HG03571 (cell line): ENCODE measurements at regions not wholly inside any gene's neighbourhood (a gene's known extent, or its start where the extent isn't known, plus 50 kb on each side); places are given as distances from the start of the nearest gene placed in this dataset.

Experiments used
- ATAC-seq: cut with Tn5 transposase; IDR thresholded peaks from one replicate; pipeline ENCODE4 v1.9.1; 2021; ENCODE audit not compliant: unreplicated experiment

DNA sequence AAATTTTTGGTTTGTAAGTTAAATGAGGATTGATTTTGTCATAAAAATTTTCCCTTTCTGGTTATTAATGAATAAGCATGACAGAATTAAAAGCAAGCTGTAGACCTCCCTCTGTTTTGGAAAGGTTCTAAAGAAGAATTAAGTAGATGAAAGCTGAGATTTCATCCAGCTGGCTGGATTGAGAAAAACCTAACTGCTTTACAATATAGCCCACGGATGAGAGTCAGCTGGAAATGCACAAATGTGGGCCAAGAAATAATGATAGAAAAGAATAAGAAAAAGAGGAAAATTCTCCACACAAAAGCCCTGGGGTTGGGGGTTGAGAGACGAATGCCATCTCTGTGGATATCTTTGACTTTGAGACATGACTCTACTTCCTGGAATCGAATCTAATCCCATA, 631.6 kb downstream of the HDGFL1 start:
- ATAC-seq: no peak

DNA sequence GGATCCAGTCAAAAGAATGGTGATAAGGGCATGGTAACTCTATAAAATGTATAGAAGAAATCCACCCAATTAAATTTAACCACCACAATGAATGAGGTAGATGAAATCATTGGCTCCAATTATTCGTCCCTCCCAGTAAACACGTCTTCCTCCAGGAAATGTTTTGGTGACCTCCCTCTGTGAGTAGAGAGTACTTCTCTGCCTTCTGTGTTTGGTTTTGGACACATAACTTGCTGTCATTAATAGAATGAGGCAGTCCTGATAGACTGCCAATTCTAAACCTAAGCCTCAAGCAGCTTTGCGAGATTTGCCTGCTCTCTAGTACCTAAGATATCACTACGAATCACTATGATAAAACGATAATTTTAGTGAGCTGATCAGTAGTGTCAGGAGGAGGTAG, 632.8 kb downstream of the HDGFL1 start:
- ATAC-seq: no peak

DNA sequence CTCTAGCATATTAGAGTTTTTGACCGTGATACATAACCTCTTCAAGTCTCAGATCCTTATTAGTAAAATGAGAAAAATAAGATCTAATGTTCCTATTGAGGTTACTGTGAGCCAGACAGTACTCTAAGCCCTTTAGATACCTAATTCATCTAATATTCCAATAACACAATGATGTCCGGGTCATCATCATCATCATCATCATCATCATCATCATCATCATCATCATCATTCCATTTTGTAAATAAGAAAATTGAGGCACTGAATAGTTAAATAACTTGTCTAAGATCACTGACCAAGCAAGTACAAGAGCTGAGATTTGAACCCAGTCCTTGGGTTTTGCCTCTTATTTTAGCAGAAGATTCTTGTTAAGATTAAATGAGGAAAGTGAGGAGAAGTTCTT, 643.0 kb downstream of the HDGFL1 start:
- no peak for ATAC-seq

DNA sequence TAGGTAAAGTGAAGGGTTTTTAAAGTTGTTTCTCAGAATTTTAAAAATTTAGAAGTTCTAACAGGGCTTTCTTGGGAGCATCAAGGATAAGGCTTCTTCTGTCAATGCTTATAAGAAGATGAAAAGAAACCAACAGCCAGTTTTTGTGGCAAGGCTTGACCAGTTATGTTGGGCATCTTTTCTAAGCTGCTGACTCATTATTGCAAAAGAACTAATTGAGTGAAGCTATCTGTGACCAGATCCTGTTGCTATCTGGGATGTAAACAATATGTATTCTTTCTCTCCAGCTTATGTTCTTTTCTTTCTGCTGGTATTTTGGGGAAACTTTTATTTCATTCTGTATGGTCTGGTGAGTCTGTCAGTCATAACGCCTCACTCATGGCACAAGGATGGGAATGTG, 643.8 kb downstream of the HDGFL1 start:
- no peak for ATAC-seq

DNA sequence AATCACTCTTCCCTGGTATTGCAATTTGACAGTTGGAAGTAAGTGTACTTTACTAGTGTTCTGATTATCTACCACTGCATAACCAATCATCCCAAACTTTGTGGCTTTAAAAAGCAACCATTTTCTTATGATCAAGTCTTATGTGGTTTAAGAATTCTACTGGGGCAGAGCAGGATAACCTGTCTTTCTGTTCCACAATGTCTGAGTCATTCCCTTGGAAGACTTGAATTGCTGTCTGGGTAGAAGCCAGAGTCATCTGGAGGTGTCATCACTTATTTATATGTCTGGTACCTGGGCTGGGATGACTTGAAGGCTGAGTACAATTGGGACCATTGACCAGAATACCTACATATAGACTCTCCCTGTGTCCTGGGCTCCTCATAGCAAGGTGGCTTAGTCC, 644.3 kb downstream of the HDGFL1 start:
- no peak for ATAC-seq

DNA sequence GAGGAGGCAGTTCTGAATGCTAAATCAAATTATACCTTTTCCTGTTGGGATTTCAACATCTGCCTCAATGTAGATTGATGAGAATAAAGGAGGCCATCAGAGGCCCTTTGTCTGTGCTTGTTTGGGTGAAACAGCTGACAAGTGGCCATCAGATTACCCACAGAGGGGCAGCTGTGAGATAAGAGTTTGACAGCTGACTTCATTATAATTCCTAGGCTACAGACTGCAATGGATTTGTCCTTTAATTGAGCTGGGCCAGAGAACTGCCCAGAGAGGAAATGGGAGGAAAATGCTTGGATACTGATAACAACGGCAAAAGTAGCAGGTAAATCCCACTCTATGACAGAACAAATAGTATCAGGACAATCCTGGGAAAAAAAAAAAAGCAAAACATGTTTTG, 649.4 kb downstream of the HDGFL1 start:
- ATAC-seq: no peak

DNA sequence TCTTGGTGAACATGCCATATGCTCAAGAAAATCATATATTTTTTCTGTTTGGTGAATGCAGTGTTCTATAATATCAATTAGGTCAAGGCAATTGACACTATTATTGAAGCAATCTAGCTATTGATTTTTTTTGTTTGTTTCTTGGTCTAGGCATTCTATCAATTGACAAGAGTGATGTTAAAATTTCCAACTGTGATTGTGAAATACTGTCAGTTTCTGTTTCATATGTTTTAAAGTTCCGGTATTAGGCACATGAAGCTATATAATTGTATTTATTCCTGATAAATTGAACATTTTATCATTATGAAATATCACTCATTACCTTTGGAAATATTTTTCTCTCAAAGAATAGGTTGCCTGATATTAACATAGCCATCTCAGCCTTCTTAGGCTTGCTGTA, 653.4 kb downstream of the HDGFL1 start:
- ATAC-seq: no peak

DNA sequence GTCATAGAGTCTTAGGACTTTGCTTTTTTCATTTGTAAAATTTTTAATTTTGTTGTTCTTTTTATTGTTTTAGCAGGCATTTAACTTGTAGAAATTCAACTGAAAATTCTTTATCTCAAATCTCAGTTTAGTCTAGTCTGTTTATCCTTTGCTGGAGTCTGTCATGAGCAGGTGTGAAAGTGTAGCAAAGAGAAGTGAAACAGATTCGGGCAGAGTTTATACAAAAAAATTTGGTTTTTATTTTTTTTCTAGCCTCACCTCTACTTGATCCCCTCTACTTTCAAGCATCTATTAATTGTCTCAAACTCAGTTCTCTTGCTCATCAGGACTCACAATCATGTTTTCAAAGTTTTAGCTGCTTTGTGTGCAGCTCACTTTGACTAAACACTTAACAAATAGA, 655.2 kb downstream of the HDGFL1 start:
- no peak for ATAC-seq

DNA sequence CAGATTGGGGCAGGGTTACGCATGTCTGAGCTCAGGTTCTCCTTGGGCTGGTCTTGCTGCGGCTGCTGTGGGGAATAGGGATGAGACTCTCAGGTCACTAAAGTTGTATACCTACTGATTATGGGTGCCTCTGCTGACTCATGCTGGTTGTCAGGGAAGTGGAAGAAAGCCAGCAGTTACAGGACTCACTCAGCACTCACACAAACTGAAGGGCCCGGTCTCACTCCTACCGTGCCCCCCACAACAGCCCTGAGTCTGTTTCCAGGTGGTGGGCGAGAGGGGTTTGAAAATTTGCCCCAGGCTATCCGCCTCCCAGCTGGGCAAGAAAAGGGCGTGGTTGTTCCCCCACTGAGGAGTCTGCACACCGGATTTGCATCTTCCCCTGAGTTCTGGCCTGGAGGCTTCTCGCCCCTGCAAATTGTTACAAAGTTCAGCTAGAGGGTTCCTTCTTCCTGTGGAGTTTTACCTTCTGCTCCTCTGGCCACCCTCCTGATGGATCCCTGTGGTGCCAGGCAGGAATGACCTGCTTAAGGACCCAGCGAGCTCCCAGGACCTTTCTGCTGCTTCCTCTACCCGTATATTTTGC, 659.2 kb downstream of the HDGFL1 start:
- no peak for ATAC-seq

DNA sequence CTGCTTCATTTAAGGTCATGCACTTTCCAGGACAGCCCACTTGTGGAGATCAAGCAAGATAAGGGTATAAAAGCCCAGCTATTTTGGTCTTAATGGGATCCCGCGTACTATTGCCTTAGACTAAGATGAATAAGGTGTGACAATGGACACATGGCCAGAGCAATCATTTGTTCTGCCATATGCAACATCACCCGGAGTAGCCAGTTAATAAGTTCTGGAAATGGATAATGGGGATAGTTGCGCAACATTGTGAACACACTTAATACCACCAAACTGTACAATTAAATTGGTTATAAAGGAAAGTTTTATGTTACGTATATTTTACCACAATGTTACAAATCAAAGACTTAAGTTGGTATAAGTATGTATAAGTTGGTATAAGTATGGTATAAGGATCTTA, 674.5 kb downstream of the HDGFL1 start:
- no peak for ATAC-seq

DNA sequence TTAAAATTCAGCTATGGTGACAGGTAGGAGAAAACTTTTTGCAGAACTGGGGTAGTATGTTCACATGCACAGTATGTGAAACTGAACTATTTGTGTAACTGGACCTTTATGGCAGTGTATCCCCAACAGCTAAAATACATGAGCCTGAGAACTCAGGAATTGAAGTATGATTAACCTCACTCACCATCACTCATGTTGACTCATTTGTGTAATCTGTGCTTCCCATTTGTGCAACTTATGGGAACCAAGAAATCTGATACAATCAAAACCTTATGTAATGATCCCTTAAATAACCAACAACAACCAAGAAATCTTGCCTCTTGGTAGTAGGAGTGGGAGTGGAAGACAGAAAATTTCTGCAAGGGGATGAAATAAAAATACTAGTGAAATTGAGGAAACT, 674.9 kb downstream of the HDGFL1 start:
- no peak for ATAC-seq

DNA sequence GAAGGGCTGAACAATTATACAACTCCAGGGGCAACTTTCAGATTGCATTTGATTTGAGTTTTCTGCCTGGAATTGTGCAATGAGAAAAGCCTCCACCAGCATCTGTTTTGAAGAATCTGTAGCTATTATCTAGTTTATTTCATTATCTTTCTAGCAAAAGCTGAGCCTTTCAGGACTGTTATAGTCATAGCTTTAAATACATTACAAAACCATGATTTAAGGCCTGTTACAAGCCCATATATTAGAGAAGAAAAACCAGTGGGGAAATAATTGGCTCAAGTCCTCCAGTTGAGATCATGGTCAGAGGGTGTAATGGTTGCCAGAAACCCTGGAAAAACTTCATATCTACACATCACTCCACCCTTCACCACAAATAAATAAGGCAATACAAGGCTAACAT, 676.2 kb downstream of the HDGFL1 start:
- no peak for ATAC-seq

DNA sequence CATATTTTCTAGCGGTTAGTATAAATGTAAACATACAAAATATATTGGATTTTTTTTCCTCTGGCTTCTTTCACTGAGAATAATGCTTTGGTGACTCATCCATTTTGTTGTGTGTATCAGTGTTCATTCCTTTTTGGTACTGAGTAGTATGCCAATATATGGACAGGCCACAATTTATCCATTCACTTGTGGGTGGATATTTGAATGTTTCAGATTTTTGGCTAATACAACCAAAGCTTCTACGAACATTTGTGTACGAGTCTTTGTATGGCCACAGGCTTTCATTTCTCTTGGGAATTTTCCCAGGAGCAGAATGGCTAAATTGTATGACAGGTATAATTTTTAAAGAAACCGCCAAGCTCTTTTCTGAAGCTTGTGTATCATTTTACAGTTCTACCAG, 677.5 kb downstream of the HDGFL1 start:
- ATAC-seq: no peak

DNA sequence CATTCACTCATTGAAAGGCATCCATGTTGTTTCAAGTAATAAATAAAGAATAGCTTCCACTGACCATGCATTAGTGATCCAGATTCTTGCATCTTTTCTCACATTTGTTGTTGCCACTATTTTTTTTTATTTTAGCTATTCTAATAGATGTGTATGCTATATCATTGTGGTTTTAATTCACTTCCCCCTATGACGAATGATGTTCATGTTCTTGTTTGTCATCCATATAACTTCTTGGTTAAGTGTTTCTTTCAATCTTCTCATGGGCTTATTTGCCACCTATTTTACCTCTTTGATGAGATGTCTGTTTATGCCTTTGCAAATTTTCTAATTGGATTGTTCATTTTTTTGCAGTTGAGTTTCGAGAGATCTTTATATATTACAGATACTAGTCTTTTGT, 681.2 kb downstream of the HDGFL1 start:
- no peak for ATAC-seq

DNA sequence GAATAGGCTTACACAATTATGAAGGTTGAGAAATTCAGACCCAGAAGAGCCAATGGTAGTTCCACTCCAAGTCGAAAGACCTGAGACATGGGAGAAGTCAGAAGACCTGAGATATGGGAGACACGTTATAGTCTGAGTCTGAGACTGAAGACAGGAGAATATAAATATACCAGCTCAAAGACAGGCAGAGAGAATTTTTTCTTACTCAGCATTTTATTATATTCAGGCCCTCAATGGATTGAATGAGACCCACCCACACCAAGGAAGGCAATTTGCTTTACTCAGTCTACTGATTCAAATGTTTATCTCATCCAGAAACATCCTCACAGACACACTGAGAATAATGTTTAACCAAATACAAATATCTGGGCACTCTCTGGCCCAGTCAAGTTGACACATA, 693.5 kb downstream of the HDGFL1 start:
- no peak for ATAC-seq

DNA sequence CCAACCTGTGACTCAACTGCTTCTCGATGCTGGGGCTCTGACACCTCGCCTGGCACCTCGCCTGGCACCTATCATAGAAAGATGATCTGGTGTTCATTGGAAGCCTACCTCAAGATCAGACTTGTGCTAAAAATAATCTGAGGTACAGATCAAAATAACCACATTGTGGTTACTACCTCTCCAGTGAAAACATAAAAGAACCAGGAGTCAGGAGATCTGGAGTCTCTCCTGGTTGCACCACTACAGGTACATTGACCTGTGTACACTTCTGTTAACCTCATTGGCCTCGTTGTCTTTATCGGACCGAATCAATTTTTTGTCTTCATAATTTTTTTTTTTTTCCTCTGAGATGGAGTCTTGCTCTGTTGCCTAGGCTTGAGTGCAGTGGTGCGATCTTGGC, 695.9 kb downstream of the HDGFL1 start:
- ATAC-seq: no peak

DNA sequence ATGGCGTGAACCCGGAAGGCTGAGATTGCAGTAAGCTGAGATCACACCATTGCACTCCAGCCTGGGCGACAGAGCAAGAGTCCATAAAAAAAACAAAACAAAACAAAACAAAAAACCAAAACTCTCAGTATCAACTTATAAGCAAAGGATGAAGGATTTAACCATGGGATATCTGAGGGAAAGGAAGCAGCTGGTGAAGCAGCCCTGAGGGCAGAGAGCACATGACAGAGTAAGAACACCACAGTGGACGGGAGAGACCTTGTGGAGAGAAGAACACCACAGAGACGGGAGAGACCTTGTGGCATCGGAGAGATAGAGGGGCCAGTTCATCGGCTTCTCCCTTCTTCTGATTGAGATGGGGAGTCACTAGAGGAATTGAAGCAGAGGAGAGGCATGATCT, 697.2 kb downstream of the HDGFL1 start:
- no peak for ATAC-seq

DNA sequence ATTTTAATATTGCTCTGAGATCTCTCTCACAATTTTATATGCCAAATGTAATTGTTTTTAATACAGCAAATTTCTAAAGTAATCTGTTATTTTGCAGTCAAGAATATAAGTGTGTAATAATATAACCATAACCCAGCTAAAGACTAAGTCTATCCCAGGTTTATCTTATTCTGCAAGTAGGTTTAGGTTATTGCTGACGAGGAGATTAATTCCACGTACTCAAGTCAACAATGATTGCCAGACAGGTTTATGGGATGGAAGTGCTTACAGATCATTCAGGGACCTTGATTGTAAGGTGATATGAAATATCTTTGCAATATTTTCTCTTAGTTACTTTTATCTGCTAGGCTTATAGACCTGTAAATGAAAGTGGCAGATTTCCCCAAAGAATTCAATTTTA, 698.3 kb downstream of the HDGFL1 start:
- no peak for ATAC-seq

DNA sequence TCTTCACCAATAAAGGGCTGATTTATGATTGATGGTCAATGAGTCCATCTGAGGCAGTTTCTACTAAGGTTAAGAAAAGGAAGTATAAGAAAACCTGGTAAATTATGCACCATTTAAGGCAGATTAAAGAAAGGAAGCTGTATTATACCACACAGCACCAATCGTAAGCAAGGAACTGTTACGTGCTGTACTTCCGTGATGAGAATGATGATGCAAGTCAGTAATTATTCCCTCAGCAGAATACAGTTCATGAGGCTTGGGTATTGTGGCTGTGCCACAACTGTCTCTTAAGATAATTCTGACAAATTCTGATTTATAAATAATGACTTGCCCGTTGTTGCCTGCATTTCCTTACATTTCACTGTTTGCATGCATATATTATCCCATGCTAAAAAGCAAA, 699.0 kb downstream of the HDGFL1 start:
- no peak for ATAC-seq

DNA sequence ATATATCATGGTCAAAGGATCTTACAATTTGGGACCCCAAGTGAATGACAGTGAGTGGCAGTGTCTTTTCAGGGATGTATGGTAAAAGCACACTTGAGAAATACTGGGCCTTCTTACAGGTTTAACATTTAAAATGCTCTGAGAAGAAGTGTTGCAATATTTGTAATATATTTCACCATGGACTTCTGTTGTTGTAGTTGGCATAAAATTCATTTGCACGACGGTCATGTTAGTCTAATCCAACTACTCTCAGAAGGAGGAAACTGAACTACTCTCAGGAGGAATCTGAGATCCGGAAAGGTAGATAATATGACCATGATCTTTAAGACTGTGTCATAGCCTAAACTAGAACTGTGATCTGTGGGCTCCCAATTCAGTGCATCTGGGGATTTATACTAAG, 700.1 kb downstream of the HDGFL1 start:
- no peak for ATAC-seq

DNA sequence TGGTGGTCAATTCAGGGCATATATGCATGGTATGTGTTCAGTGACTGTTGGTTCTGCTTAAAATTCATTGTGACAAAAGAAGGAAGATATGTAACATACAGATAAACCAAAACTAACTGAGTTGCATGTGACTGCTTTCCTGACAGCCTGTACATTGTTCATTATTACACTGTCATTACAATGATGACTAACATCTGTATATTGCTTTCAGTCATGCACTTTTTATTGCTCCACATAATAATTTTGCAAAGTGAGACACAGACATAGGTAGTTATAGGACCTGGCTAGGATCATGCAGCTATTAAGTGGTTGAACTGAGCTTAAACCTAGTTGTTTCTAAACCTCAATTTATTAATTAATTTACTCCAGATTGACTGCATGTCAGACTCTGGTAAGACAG, 703.2 kb downstream of the HDGFL1 start:
- ATAC-seq: no peak

DNA sequence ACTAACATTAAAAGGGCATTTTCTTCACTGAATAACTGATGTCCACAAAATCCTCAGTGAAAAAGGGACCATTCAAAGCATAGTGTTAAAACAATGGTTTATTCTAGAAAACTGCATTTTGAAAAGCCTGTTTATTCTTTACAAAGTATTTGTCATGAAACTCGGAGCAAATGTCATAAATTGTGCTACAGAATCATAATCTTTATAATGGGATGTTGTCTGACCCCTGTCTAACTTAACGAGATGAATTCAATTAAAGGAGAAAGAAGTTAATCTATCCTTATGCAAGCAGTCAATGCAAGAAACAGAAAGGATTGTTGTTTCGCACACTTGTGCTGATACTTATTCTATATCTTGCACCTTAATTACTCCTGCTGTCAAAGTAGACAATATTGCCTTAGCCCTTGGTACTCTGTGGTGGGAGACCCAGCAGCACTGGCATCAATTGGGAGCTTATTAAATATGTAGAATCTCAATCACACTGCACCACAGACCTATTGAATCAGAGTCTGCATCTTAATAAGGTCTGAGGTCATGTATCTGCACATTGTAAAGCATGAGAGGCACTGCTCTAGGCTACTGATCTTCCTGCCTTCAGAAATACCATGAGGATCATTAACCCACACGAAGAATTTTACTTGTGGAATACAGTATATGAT, 708.3 kb downstream of the HDGFL1 start:
- ATAC-seq: no peak

DNA sequence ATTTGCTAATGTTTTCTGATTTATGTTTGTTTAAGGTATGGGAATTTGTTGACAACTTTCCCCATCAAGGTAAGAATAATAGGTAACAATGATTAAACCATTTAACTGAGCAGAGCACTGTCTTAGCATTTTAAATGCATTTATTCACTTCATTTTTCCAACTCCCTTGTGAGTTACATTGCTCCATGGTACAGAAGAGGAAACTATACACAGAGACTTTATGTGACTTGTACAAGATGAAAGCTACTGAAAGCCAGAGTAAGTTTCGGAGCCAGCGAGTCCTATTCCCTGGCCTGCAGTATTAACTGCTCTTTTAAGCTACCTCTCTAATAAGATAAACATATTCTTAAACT, 708.8 kb downstream of the HDGFL1 start:
- no peak for ATAC-seq
